ENCODE measurements at regions not wholly inside any gene's neighbourhood (a gene's known extent, or its start where the extent isn't known, plus 50 kb on each side); places are given as distances from the start of the nearest gene placed in this dataset.

DNA sequence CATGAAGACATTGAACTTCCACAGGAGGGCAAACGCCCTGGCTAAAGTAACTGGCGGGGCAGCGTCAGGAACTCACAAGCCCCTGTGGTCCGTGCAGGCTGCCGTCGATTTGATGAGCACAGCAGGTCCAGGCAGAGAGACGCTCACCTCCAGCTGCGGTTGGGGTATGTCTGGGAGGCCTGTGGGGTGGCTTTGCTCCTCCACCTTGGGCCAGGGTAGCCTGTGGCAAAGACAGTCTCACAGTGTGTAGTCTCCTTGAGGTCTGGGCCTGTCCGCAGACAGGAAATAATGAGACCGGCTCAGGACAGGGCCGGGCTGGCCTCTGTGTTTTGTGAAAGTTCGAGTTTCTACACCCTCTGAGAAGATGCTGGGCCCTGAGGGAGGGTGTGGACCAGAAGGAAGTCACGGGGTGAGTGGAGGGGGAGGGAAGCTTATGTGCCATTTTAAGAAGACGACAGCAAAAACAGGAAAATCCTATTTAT lies 103.3 kb downstream of the METRNL start:
- ATAC-seq (ENCODE audit: insufficient read depth, low read depth) (no peak), DNase-seq (no peak)
- Histone ChIP-seq H3K4me1 (ENCODE audit: insufficient read depth, low read length) (no peaks in the 10 kb centered on the region), H3K4me2 (ENCODE audit: insufficient read depth, low read length) (no peak overlapping the region), H3K36me3 (ENCODE audit: insufficient read depth, low read length) (no peaks in the 10 kb centered on the region), H3K9me3 (ENCODE audit: insufficient read depth, low read length, severe bottlenecking) (no peaks in the 10 kb centered on the region), H3K4me3 (ENCODE audit: low read depth in 1 of 2, low read length in 2 of 2) (no peak overlapping the region), H3K9ac (ENCODE audit: low read depth, low read length) (no peak overlapping the region), H2AFZ (ENCODE audit: low read depth, low read length) (no peak overlapping the region), H3K27ac (ENCODE audit: low read length) (no peak overlapping the region), H4K20me1 (ENCODE audit: insufficient read depth, low read length) (no peaks in the 10 kb centered on the region), H3K27me3 (ENCODE audit: insufficient read depth, low read length, poor library complexity) (peaks cover 3% of the 10 kb centered on the region), H3K79me2 (ENCODE audit: insufficient read depth, low read length) (no peaks in the 10 kb centered on the region)
- TF ChIP-seq, protein P1, sequence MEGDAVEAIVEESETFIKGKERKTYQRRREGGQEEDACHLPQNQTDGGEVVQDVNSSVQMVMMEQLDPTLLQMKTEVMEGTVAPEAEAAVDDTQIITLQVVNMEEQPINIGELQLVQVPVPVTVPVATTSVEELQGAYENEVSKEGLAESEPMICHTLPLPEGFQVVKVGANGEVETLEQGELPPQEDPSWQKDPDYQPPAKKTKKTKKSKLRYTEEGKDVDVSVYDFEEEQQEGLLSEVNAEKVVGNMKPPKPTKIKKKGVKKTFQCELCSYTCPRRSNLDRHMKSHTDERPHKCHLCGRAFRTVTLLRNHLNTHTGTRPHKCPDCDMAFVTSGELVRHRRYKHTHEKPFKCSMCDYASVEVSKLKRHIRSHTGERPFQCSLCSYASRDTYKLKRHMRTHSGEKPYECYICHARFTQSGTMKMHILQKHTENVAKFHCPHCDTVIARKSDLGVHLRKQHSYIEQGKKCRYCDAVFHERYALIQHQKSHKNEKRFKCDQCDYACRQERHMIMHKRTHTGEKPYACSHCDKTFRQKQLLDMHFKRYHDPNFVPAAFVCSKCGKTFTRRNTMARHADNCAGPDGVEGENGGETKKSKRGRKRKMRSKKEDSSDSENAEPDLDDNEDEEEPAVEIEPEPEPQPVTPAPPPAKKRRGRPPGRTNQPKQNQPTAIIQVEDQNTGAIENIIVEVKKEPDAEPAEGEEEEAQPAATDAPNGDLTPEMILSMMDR (IDR thresholded peaks at IDR 0.05; ENCODE audit: borderline replicate concordance, extremely low read depth, low read length, poor library complexity, severe bottlenecking): no peak
- no peak for TF ChIP-seq EZH2 (IDR thresholded peaks at IDR 0.05; ENCODE audit: borderline replicate concordance, low read depth, low read length, severe bottlenecking)

DNA sequence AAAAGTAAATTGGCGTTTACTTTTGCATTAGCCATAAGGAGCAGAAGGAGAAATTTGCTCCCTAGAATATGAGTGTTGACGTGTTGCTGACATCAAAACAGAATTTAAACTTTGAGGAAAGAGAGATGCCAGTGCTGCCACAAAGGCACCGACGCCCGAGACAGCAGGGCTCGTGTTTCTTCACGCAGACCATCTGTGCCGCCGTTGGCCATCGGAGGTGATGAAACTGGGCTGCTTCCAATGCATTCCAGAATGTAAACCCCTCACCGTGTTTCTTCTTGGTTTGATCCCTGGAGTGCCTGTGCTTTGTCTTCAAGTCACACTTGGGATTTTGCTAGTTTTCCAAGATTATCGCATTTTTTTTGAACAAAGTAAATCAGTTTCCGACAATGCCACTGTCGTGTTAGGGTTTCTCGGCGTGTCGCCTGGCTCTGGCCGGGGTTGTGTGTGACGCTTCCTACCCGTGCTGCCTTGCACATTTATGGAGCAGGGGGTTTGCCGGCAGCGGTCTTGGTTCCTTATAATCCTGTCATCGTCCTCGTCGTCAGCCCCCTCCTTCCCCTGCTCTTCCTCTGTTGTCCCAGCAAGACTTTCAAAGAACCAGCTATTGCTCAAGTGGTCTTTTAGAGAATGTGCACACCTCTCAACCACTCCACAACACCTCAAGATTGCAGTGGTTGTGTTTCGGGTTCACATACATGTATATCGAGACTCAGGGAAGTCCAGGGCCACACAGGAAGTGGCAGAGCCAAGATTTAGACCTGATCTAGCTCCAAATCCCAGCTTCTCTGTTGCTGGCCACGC lies 103.9 kb downstream of the METRNL start:
- TF ChIP-seq, protein P1 (IDR thresholded peaks at IDR 0.05; ENCODE audit: borderline replicate concordance, extremely low read depth, low read length, poor library complexity, severe bottlenecking): no peak
- no peak for TF ChIP-seq EZH2 (IDR thresholded peaks at IDR 0.05; ENCODE audit: borderline replicate concordance, low read depth, low read length, severe bottlenecking)
- no peak overlapping the region for H3K27ac ChIP-seq (ENCODE audit: low read length)
- no peaks in the 10 kb centered on the region for H3K4me1 ChIP-seq (ENCODE audit: insufficient read depth, low read length)
- H3K27me3 ChIP-seq (ENCODE audit: insufficient read depth, low read length, poor library complexity): peaks cover 3% of the 10 kb centered on the region
- H3K4me2 ChIP-seq (ENCODE audit: insufficient read depth, low read length): no peak overlapping the region
- H3K36me3 ChIP-seq (ENCODE audit: insufficient read depth, low read length): no peaks in the 10 kb centered on the region
- DNase-seq (peak; percentile 1), ATAC-seq (ENCODE audit: insufficient read depth, low read depth) (no peak)
- no peak overlapping the region for H3K9ac ChIP-seq (ENCODE audit: low read depth, low read length)
- no peak overlapping the region for H2AFZ ChIP-seq (ENCODE audit: low read depth, low read length)
- no peak overlapping the region for H3K4me3 ChIP-seq (ENCODE audit: low read depth in 1 of 2, low read length in 2 of 2)
- H4K20me1 ChIP-seq (ENCODE audit: insufficient read depth, low read length): no peaks in the 10 kb centered on the region
- H3K79me2 ChIP-seq (ENCODE audit: insufficient read depth, low read length): no peaks in the 10 kb centered on the region
- H3K9me3 ChIP-seq (ENCODE audit: insufficient read depth, low read length, severe bottlenecking): no peaks in the 10 kb centered on the region

DNA sequence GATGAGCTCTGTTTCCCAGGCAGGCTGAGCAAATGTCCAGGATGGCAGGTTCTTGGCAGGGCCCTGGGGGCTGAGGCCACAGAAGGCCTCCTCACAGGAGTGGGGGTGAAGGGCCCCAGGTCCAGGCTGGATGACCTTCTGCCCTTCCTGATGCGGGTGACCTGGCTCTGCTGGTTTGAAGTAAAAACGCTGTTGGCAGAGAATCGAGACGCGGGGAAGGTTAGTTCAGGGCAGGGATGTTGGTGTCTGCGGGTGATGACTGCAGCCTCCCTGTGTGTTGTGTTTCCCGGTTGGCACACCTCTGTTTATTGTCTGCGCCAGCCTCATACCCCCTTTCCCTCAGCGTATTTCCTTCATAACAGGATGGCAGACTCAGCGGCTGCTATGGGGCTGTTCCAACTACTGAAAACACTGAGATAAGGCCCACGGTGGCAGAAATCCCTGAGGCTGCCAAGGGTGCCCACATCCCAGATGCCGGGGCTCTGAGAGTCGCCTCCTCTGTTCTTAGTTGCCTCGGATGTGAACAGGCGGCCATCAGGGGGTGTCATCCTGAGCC lies 104.6 kb downstream of the METRNL start:
- Histone ChIP-seq H3K4me1 (ENCODE audit: insufficient read depth, low read length) (no peaks in the 10 kb centered on the region), H3K27me3 (ENCODE audit: insufficient read depth, low read length, poor library complexity) (peaks cover 3% of the 10 kb centered on the region), H3K36me3 (ENCODE audit: insufficient read depth, low read length) (no peaks in the 10 kb centered on the region), H4K20me1 (ENCODE audit: insufficient read depth, low read length) (no peaks in the 10 kb centered on the region), H2AFZ (ENCODE audit: low read depth, low read length) (no peak overlapping the region), H3K4me2 (ENCODE audit: insufficient read depth, low read length) (no peak overlapping the region), H3K9me3 (ENCODE audit: insufficient read depth, low read length, severe bottlenecking) (no peaks in the 10 kb centered on the region), H3K9ac (ENCODE audit: low read depth, low read length) (no peak overlapping the region), H3K27ac (ENCODE audit: low read length) (no peak overlapping the region), H3K79me2 (ENCODE audit: insufficient read depth, low read length) (no peaks in the 10 kb centered on the region), H3K4me3 (ENCODE audit: low read depth in 1 of 2, low read length in 2 of 2) (no peak overlapping the region)
- ATAC-seq (ENCODE audit: insufficient read depth, low read depth): no peak
- no peak for TF ChIP-seq EZH2 (IDR thresholded peaks at IDR 0.05; ENCODE audit: borderline replicate concordance, low read depth, low read length, severe bottlenecking)
- TF ChIP-seq, protein P1 (IDR thresholded peaks at IDR 0.05; ENCODE audit: borderline replicate concordance, extremely low read depth, low read length, poor library complexity, severe bottlenecking): no peak
- DNase-seq: peak; percentile 1

Measured in DND-41 (cell line).